Activated CD4-positive, alpha-beta T cell treated with anti-CD3 and anti-CD28 coated beads for 36 hours (primary cell): ENCODE measurements at regions not wholly inside any gene's neighbourhood (a gene's known extent, or its start where the extent isn't known, plus 50 kb on each side); places are given as distances from the start of the nearest gene placed in this dataset.
"Not testable (repeated sequence)": the region's sequence is repeated elsewhere in the genome, so short reads cannot be mapped to it uniquely, and the experiment has no call there.

Source experiments
- ATAC-seq: fragments of 200-7000 bp; cut with Tn5 transposase; one replicate; pipeline ENCODE4 v1.10.0; 2021; ENCODE audit warnings: mild to moderate bottlenecking, moderate library complexity
- CTCF ChIA-PET: fragments of 350-600 bp; sonication (Branson Sonifier 250); formaldehyde crosslinking; loops from one replicate; lab custom pipeline; 2021; ENCODE audit warnings: antibody characterized with exemption; lab: Charles Lee
- POLR2A ChIA-PET: fragments of 350-600 bp; sonication (Branson Sonifier 250); formaldehyde crosslinking; loops from one replicate; lab custom pipeline; 2021; ENCODE audit warnings: antibody characterized with exemption, inconsistent platforms; lab: Charles Lee
- DNase-seq: peaks from one replicate; pipeline ENCODE4 v3.0.0-alpha.2; 2020
- H3K27ac Mint-ChIP-seq: one replicate; pipeline ENCODE4 v1.8.0; 2021; ENCODE audit warnings: mixed read lengths
- H3K27me3 Mint-ChIP-seq: one replicate; pipeline ENCODE4 v1.8.0; 2021; ENCODE audit warnings: mixed read lengths
- H3K36me3 Mint-ChIP-seq: one replicate; pipeline ENCODE4 v1.8.0; 2021; ENCODE audit warnings: low read depth, mixed read lengths
- H3K4me1 Mint-ChIP-seq: one replicate; pipeline ENCODE4 v1.8.0; 2021; ENCODE audit warnings: mixed read lengths
- H3K4me3 Mint-ChIP-seq: one replicate; pipeline ENCODE4 v1.8.0; 2021; ENCODE audit warnings: mild to moderate bottlenecking, moderate library complexity, mixed read lengths
- H3K9me3 Mint-ChIP-seq: one replicate; pipeline ENCODE4 v1.8.0; 2021; ENCODE audit warnings: low read depth, mixed read lengths
- intact Hi-C, 2 experiments: fragments of 100-400 bp; cut with DNase I in 1 of 2; cut with micrococcal nuclease in 1 of 2; formaldehyde crosslinking; loops; one replicate each; pipeline versions ENCODE4 v1.14.2 to v1.15.1; 2022 to 2024; cut with DNase I, micrococcal nuclease

- H3K4me3 Mint-ChIP-seq, DNase-seq, H3K27me3 Mint-ChIP-seq, H3K4me1 Mint-ChIP-seq, H3K36me3 Mint-ChIP-seq, intact Hi-C loops, CTCF ChIA-PET, H3K27ac Mint-ChIP-seq, ATAC-seq, POLR2A ChIA-PET: not testable (repeated sequence)
- peaks cover 23% of the 10 kb centered on the region for H3K9me3 Mint-ChIP-seq
Observed at GRCh38 chr19:27419217-27419616, 1793.7 kb downstream of the UQCRFS1 start.

- H3K9me3 Mint-ChIP-seq, result peaks cover 63% of the 10 kb centered on the region
- DNase-seq (no peak), ATAC-seq (no peak)
- ChIA-PET CTCF (no interaction called here), POLR2A (no interaction called here)
- no peaks in the 10 kb centered on the region for H3K27me3 Mint-ChIP-seq
- no peak overlapping the region for H3K4me3 Mint-ChIP-seq
- intact Hi-C loops, result no loop called here
- no peak overlapping the region for H3K27ac Mint-ChIP-seq
- no peaks in the 10 kb centered on the region for H3K36me3 Mint-ChIP-seq
- H3K4me1 Mint-ChIP-seq, result no peaks in the 10 kb centered on the region
Observed at GRCh38 chr19:27393591-27393990, 1819.4 kb downstream of the UQCRFS1 start.

- no peaks in the 10 kb centered on the region for H3K4me1 Mint-ChIP-seq
- no peak overlapping the region for H3K27ac Mint-ChIP-seq
- no peak overlapping the region for H3K4me3 Mint-ChIP-seq
- no peak for DNase-seq
- CTCF ChIA-PET, result no interaction called here
- H3K36me3 Mint-ChIP-seq, result peaks cover 1% of the 10 kb centered on the region
- peaks cover 65% of the 10 kb centered on the region for H3K9me3 Mint-ChIP-seq
- intact Hi-C loops, result no loop called here
- H3K27me3 Mint-ChIP-seq, result no peaks in the 10 kb centered on the region
- no peak for ATAC-seq
- POLR2A ChIA-PET, result no interaction called here
Observed at GRCh38 chr19:27392027-27392632, 1820.8 kb downstream of the UQCRFS1 start.

GRCh38 chr19:27379306-27379705 lies 1833.6 kb downstream of the UQCRFS1 start:
- H3K27ac Mint-ChIP-seq, H3K36me3 Mint-ChIP-seq, ATAC-seq, H3K4me3 Mint-ChIP-seq, POLR2A ChIA-PET, intact Hi-C loops, DNase-seq, H3K4me1 Mint-ChIP-seq, CTCF ChIA-PET, H3K27me3 Mint-ChIP-seq: not testable (repeated sequence)
- H3K9me3 Mint-ChIP-seq, result peaks cover 44% of the 10 kb centered on the region

GRCh38 chr19:27369603-27370002 lies 1843.3 kb downstream of the UQCRFS1 start:
- POLR2A ChIA-PET, intact Hi-C loops, H3K27me3 Mint-ChIP-seq, DNase-seq, ATAC-seq, H3K36me3 Mint-ChIP-seq, H3K4me3 Mint-ChIP-seq, H3K4me1 Mint-ChIP-seq, H3K27ac Mint-ChIP-seq, CTCF ChIA-PET: not testable (repeated sequence)
- peaks cover 60% of the 10 kb centered on the region for H3K9me3 Mint-ChIP-seq

GRCh38 chr19:27362438-27362837 lies 1850.5 kb downstream of the UQCRFS1 start:
- intact Hi-C loops, H3K27ac Mint-ChIP-seq, ATAC-seq, H3K4me3 Mint-ChIP-seq, CTCF ChIA-PET, DNase-seq, H3K27me3 Mint-ChIP-seq, POLR2A ChIA-PET, H3K36me3 Mint-ChIP-seq, H3K4me1 Mint-ChIP-seq: not testable (repeated sequence)
- peaks cover 81% of the 10 kb centered on the region for H3K9me3 Mint-ChIP-seq

GRCh38 chr19:27355581-27355980 lies 1857.4 kb downstream of the UQCRFS1 start:
- H3K4me1 Mint-ChIP-seq, H3K27me3 Mint-ChIP-seq, CTCF ChIA-PET, POLR2A ChIA-PET, intact Hi-C loops, H3K27ac Mint-ChIP-seq, ATAC-seq, H3K36me3 Mint-ChIP-seq, DNase-seq, H3K4me3 Mint-ChIP-seq: not testable (repeated sequence)
- H3K9me3 Mint-ChIP-seq, result peaks cover 88% of the 10 kb centered on the region
